Activated T-cell treated with anti-CD3 and anti-CD28 coated beads, Interleukin-2, amount 50 U/mL, for 72 hours (primary cell): ENCODE measurements at regions not wholly inside any gene's neighbourhood (a gene's known extent, or its start where the extent isn't known, plus 50 kb on each side); places are given as distances from the start of the nearest gene placed in this dataset.

Experiments used
- ATAC-seq, 2 donors: fragments of 150-1000 bp; cut with Tn5 transposase; replicated peaks in 1 of 2; 2 replicates each; pipeline ENCODE4 v1.10.0; 2021; ENCODE audit warnings: moderate library complexity in 2 of 2, mild to moderate bottlenecking in 1 of 2
- DNase-seq, 2 donors: peaks; one replicate each; pipeline ENCODE4 v3.0.0; 2021 to 2022; ENCODE audit warnings: mixed read lengths in 1 of 2
- H3K27ac Mint-ChIP-seq: one replicate; pipeline ENCODE4 v1.8.0; 2022; ENCODE audit warnings: mild to moderate bottlenecking, moderate library complexity, mixed read lengths
- H3K27me3 Mint-ChIP-seq: one replicate; pipeline ENCODE4 v1.8.0; 2022; ENCODE audit warnings: low read depth, mixed read lengths
- H3K36me3 Mint-ChIP-seq, 2 donors: one replicate each; pipeline ENCODE4 v1.8.0; 2022; ENCODE audit warnings: mixed read lengths in 2 of 2, mild to moderate bottlenecking in 1 of 2; ENCODE audit not compliant: insufficient read depth in 2 of 2
- H3K4me1 Mint-ChIP-seq: one replicate; pipeline ENCODE4 v1.8.0; 2022; ENCODE audit warnings: low read depth, mixed read lengths
- H3K4me3 Mint-ChIP-seq, 2 donors: one replicate each; pipeline ENCODE4 v1.8.0; 2022; ENCODE audit warnings: mild to moderate bottlenecking in 2 of 2, mixed read lengths in 2 of 2, moderate library complexity in 2 of 2
- H3K9me3 Mint-ChIP-seq, 2 donors: one replicate each; pipeline ENCODE4 v1.8.0; 2022; ENCODE audit warnings: mixed read lengths in 2 of 2

GRCh38 chr12:106006382-106006781, 132.4 kb downstream of the NUAK1 start:
- Mint-ChIP-seq H3K4me3 (no peak overlapping the region), H3K9me3 (peaks cover 0 to 2% of the 10 kb centered on the region in 2 donors), H3K36me3 (no peaks in the 10 kb centered on the region), H3K4me1 (no peaks in the 10 kb centered on the region), H3K27me3 (no peaks in the 10 kb centered on the region), H3K27ac (no peak overlapping the region)
- ATAC-seq (no peak), DNase-seq (no peak)

- Mint-ChIP-seq H3K9me3 (peaks cover 0 to 2% of the 10 kb centered on the region in 2 donors), H3K27ac (no peak overlapping the region), H3K4me3 (no peak overlapping the region), H3K4me1 (no peaks in the 10 kb centered on the region), H3K27me3 (no peaks in the 10 kb centered on the region), H3K36me3 (no peaks in the 10 kb centered on the region)
- ATAC-seq (no peak), DNase-seq (no peak)
Observed at GRCh38 chr12:106006940-106007339, 131.8 kb downstream of the NUAK1 start.

- Mint-ChIP-seq H3K4me1 (no peaks in the 10 kb centered on the region), H3K9me3 (peaks cover 0 to 1% of the 10 kb centered on the region in 2 donors)
Observed at GRCh38 chr12:106010741-106011140, 128.0 kb downstream of the NUAK1 start.

More at GRCh38 chr12:106010741-106011140, 128.0 kb downstream of the NUAK1 start:
- Mint-ChIP-seq H3K27ac (no peak overlapping the region), H3K36me3 (no peaks in the 10 kb centered on the region), H3K27me3 (no peaks in the 10 kb centered on the region), H3K4me3 (no peak overlapping the region)
- ATAC-seq (no peak), DNase-seq (no peak)
